GM21390 (cell line): ENCODE measurements at regions not wholly inside any gene's neighbourhood (a gene's known extent, or its start where the extent isn't known, plus 50 kb on each side); places are given as distances from the start of the nearest gene placed in this dataset.
"Not testable (repeated sequence)": the region's sequence is repeated elsewhere in the genome, so short reads cannot be mapped to it uniquely, and the experiment has no call there.

Source experiments
- ATAC-seq: cut with Tn5 transposase; IDR thresholded peaks from one replicate; pipeline ENCODE4 v1.9.1; 2021; ENCODE audit not compliant: unreplicated experiment

DNA sequence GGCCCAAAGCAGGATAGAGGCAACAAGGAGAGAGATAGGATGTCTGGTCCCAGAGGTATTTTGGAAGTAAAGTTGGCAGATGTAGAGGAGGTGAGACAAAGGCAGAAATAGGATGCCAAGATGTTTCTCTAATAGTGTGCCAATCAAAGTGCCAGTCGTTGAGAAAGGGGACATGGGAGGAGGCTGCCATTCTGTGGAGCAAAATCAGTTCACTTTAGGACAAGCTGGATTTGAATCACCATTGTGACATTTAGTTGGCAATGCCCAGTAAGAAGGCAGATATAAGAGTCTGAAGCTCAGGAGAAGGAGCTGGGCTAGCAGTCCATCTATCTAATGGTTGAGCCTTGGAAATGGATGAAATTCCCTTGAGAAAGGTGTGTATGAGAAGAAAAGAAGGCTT, 53.8 kb downstream of the ADRB2 start:
- no peak for ATAC-seq

DNA sequence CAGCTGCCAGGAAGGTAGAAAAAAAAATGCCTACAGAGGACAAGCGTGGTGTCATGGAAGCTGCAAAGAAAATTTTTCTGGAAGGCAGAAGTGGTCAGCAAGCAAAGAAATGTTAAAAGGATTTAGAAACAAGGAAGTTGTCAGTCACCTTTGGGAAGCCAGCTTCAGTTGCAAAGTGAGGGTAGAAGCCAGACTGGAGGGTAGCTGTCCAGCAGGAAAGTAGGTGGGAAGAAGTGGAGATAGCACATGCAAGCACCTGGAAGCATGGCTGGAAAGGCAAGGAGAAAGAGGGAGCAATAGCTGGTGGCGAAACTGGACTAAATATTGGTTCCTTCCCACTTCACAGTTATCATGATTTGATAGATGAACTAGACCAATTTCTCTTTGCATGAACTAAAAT, 54.3 kb downstream of the ADRB2 start:
- ATAC-seq: no peak

DNA sequence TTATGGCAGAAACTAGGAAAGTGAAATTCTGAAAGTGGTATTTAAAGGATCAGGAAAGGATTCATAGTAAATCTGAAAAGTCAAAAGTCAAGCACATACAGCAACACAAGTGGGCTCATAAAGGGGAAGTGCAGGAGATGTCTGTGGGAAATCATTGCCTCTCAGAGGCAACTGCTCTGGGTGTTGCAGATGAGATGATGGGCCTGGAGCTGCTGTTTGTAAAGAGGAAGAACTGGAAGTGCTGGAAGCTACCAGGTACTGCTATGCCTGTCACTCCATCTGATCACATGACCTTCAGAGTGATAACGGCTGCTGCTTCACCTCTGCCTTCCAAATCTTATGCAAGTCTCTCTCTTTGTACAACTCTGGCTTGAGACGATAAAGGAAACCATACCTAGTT, 55.9 kb downstream of the ADRB2 start:
- ATAC-seq: no peak

DNA sequence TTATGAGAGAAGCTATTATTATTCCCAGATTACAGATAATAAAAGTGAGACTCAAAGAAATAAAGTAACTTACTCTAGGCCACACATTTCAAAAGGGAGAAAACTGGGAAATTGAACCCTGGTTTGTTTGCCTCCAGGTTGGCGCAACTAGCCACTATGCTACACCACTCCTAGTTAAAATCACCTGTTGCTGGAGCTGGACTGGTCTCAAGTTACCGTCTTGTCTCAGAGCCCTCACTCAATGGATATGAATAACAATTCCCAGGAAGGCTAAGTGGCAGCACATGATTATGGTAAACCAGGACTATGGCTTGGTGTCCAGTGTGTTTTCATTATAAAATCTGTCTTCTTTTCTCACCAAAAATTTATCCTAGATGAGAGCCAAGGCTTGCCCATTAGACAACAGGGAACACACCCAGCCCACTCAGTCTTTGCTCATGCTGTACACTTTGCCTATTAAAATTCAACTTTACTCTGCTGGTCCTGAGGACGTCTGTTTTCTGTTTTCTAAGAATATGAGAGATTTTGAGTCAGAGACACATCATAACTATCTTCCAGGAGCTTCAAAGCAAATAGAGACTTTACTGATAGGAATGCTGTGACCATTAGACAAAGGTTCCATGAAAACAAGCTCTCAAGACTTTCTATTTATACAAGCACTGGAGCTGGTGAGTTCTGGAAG, 58.1 kb downstream of the ADRB2 start:
- ATAC-seq: no peak

DNA sequence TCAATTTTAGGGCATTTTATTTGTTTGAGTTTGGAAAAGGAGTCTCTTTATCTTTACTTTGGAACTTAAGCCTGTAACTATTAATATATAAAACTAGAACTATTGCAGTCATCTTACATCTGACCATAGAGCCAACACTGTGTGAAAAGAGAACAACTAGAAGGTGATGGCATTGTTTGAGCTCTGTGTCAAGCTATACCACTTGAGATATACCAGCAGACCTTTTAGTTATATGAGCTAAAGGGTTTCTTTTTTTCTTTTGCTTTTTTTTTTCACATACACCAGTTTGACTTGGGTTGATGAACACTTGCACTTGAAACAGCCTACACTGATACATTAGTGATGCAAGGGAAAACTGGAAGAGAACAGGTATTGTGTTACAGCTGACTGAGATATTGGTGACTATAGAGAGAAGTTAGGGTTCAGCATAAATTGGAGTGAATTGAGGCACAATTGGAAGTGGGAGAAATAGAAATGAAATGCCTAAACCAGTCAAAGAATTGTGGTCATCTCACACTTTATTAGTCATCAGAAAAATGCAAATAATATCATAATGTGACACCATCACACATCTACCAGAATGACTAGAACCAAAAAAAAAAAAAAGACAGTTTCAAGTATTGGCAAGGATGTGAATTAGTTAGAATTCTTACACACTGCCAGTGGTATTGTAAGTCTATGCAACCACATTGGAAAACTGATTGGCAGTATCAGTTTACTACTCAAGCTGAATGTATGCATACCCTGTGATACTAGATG, 60.9 kb downstream of the ADRB2 start:
- peak; percentile 71 for ATAC-seq

DNA sequence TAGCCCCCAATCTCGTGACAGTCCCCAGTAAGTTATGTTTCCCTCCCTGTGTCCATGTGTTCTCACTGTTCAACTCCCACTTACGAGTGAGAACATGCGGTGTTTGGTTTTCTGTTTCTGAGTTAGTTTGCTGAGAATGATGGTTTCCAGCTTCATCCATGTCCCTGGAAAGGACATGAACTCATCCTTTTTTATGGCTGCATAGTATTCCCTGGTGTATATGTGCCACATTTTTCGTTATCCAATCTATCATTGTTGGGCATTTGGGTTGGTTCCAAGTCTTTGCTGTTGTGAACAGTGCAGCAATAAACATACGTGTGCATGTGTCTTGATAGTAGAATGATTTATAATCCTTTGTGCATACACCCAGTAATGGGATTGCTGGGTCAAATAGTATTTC, 63.5 kb downstream of the ADRB2 start:
- ATAC-seq: not testable (repeated sequence)

DNA sequence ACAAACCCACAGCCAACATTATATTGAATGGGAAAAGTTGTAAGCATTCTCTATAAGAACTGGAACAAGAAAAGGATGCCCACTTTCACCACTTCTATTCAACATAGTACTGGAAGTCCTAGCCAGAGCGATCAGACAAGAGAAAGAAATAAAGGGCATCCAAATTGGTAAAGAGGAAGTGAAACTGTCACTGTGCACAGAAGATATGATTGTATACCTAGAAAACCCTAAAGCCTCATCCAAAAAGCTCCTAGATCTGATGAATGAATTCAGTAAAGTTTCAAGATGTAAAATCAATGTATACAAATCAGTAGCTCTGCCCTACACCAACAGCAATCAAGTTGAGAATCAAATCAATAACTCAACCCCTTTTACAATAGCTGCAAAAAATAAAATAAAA, 69.0 kb downstream of the ADRB2 start:
- not testable (repeated sequence) for ATAC-seq

DNA sequence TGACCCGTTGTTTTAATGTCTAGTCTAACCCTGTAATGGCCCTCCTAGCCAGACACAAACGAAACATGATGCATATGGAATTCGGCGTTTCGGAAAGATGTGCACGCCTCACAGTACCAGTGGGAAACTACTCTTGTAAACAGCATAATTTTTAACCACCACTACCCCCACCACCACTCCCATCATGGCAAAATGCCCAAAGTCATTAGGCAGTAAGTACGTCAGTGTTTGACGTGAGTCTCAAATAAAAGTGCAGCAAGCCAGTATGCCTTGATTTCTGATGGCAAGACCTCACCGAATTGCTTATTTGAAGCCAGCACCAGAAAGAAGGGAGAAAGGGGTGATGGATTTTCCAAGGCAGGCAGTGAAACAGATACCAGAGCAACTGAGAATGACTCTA, 71.4 kb downstream of the ADRB2 start:
- no peak for ATAC-seq

DNA sequence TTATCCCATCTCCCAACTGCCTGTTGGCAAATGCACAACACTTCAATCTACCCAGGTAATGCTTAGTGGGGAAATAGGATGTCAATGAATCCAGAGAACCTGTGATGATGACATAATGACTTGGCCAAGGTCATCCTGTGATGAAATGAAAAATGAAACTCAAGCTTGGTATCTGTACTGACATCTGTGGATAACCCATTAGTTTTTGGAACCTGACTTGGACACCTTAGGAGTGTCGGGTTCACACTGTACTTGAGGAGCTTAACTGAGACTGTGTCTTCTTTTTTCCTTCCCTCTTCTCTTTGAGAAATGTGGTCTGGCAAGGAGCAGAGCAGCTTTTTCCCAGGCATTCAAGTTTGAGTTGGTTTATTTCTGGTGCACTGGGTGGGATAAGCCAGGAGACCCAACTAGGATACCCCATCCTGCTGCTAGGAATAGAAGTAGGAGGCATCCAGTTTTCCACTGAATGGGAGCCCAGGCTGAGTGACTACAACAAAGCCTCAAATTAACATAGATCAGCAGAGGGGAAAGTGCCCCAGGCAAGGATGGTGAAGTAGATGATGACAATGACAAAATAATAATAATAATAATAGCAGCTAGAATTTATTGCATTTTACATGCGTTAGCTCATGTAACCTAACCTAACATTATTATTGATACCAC, 72.1 kb downstream of the ADRB2 start:
- no peak for ATAC-seq

DNA sequence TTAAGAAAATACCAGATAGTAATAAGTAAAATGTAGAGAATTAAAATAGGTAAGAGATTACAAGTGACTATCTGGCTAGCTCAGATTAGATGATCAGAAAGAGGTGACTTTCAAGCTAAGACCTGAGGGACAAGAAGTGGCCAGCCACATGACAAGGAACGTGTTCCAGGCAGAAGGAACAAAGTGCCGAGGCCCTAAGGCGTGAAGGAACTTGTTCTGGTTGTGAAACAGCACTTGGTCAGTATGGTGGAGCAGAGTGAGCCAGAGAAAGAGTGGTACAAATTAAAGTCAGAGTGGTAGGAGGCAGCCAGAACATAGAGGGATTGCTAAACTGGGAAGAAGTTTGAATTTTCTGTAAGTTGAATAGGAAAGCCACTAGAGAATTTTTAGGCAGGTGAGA, 73.6 kb downstream of the ADRB2 start:
- no peak for ATAC-seq

DNA sequence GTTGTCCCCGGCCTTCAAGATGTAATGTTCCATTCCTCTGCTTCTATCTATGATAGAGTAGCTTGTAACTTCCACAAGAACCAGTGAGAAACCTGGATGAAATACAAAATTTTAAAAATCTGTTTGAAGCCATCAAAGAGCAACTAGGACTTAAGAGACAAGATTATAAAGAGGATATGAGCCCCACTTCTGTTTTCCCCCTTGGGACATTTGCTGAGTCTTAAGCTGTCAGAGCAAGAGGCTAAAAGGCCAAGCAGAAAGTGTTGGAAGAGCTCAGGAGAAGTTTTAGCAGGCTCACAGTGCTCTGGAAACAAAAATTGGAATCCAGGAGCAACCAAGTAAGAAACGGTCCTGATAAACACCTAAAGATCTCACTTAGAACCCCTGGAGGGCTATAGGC, 76.1 kb downstream of the ADRB2 start:
- no peak for ATAC-seq

DNA sequence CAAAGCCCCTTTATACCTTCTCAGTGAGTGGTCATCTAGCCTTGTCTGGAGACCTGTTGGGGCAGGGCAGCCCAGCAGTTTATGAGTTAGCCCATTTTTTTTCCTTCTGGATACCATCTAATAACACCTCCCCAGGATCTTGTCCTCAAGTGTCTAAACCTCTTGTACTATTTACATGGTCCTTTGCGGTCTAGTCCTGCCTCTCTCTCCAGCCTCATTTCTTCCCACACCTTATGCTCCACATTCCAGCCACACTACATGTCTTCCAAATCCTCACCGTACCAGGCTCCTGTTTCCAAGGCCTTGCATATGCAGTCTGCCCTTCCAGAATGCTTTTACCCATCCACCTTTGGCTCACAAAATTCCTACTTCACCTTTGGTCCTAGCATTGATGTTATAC, 77.2 kb downstream of the ADRB2 start:
- ATAC-seq: no peak

DNA sequence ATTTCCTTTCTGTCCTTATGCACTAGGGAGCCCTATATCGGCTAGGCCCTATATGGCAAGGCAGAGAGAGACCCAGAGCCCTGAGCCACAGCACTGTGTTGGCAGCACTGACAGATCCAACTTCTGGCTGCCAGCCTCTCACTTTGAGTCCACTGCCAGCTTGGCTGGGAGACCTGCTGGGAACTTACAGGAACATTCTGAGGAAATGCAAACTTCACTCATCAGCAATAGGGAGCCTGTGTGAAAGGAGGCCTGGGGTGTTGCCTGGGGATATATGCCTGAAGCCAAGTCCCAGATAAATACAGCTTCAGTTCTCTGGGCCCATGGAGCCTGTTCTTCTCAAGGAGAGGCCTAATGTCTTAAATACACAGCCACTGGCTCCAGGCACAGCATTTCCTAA, 78.0 kb downstream of the ADRB2 start:
- no peak for ATAC-seq

DNA sequence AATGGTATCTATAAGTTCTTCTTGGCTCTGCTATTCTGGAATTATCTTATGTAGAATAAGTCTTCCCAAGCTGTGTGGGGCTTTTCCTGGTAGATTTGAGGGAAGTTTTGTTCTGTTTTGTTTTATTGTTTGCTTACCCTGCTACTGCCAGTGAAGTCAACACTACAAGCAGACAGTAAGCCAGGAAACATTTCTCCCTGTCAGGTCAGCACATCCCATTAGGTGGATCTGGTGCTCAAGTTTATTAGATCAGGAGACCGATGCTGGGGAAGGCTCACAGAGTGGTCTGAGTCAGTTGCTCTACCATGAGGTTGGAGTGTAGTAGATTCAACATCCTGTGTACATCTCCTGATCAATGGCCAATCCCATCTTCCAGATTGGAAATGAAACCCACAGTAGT, 79.1 kb downstream of the ADRB2 start:
- no peak for ATAC-seq

DNA sequence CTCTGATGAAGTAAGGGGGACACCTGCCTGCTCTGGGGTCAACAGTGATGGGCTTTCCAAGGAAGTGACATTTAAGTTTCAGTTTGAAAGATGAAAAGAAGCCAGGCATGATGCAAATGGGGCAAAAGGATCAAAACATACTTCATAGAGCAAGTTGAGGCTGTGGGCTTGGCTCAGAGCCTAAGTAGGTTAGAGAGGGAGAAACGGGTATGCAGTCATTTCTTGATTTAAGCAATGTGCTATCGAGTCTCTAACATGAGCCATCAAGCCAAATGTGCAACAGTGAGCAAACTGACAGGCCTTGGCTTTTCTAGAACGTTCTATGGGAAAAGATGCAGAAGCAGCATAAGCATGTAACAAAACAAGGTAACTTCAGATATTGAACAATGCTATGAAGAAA, 80.6 kb downstream of the ADRB2 start:
- ATAC-seq: no peak

DNA sequence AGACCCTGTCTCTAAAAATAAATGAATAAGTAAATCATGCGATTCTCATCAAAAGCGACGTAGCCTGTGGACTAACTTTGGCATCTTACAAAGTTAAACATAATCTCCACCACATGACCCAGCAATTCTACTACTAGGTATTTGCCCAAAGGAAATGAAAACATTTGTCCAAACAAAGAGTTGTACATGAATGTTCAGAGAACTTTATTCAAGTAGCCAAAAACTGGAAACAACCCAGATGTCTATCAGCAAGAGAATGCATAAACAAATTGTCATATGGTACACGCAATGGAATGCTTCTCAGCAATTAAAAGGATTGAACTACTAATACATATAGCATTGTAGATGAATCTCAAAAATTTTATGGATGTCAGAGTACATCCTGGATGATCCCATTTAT, 82.6 kb downstream of the ADRB2 start:
- ATAC-seq: no peak

DNA sequence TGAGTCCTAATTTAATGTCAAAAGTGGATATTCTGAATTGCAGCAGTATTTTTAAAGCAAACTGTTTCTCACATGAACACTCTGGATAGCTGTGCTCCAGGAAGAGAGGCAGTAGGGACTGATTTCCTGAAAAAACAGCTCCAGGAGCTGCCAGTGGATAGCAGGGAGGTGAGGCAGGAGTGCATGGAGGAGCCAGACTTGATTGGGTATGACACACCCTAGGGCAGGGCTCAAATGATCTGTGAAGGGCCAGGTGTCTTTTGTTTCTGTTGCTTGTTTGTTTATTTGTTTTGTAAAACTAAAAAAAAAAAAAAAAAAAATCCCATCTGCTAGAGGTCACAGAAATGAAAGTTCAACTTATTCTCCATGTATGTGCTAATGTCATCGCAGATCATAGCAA, 83.4 kb downstream of the ADRB2 start:
- ATAC-seq: no peak

DNA sequence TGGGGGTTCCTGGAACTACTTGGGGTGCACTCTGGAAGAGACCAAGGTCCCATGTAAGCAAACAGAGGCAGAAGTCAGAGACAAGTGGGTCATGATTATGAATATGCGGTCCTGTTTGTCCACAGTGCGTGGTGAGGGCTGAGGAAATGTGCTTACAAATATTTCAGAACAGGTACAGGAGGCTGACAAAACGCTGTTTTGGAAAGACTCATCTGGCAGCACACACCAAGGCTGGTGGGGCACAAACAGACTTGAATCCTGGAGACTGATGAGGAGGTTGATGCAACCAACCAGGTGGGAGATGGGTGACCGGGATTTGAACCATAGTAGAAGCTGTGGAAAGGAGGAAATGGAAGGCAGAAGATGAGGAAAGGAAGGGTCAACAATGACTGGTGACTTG, 83.8 kb downstream of the ADRB2 start:
- ATAC-seq: no peak

DNA sequence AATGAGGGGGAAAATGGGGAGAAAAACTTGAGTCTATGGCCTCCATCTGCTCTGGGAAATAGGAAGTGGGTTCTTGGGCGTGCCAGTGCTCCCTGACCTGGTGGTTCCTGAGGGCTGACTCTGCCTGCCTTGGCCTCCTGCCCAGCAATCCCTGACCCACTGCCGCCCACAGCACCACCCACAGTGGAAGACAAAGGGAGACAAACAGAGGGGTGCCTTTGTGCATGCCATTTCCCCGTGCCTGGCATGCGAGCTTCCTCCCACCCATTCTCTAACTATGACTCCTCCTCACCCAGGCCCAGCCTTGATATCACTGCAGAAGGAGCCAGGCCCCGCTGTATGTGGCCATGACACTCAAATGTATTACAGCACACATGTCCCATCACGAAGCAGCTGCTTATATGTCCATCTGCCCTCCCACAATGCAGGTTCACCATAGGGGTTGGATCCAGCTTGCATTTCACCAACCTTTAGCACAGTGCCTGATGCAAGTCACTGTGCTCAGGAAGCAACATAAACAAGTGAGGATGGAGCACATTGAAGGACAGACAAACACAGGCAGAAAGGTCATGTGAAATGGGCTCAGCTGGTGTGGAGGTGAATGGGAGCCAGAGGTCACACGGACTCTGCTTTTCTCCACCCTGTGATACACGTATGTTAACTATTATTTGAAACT, 84.4 kb downstream of the ADRB2 start:
- ATAC-seq: no peak

DNA sequence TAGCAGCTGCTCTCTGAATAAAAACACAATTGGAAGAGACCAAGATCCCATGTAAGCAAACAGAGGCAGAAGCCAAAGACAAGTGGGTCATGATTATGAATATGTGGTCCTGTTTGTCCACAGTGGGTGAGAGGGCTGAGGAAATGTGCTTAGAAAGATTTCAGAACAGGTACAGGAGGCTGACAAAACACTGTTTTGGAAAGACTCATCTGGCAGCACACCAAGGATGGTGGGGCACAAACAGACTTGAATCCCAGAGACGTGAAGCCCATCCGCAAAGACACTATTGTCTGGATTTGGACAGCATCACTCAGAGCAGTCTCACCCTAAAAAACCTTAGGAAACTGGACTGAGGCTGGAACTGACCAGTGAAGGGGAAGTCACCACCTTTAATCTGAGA, 85.0 kb downstream of the ADRB2 start:
- ATAC-seq: no peak

DNA sequence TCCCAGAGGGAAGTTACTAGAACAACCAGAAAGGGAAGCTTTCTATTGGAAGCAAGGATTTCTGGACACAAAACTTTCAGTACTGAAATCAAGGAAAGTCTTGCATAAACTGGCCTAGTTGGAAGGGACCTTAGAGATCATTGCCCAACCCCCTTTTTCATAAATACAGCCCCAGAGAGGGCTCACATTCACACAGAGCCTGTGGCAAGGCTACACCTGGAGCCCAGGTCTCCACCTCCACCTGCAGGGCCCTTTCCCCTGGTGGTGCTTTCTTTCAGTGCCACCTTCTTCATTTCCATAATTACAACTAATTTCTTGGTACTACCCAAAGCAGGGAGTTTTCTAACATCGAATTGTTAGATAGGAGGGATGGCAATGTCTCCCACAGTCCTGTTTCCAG, 85.7 kb downstream of the ADRB2 start:
- ATAC-seq: no peak
